ENCODE measurements at regions not wholly inside any gene's neighbourhood (a gene's known extent, or its start where the extent isn't known, plus 50 kb on each side); places are given as distances from the start of the nearest gene placed in this dataset.
"Not testable (repeated sequence)": the region's sequence is repeated elsewhere in the genome, so short reads cannot be mapped to it uniquely, and the experiment has no call there.

GRCh38 chr7:19290968-19291367 is 145.7 kb upstream of the FERD3L start:
- Histone ChIP-seq H3K4me3 (no peak overlapping the region), H3K27me3 (no peaks in the 10 kb centered on the region), H3K9me3 (no peaks in the 10 kb centered on the region), H3K4me1 (no peaks in the 10 kb centered on the region), H3K27ac (no peak overlapping the region), H3K36me3 (no peaks in the 10 kb centered on the region)
- no peak for DNase-seq
- intact Hi-C loops (cut with DNase I) = no loop called here
- FAIRE-seq = no peak
- ATAC-seq = no peak
- TF ChIP-seq CTCF (IDR thresholded peaks at IDR 0.05) = no peak

GRCh38 chr7:19290066-19290465 is 144.8 kb upstream of the FERD3L start:
- H3K9me3 ChIP-seq = no peaks in the 10 kb centered on the region
- TF ChIP-seq CTCF (IDR thresholded peaks at IDR 0.05) = no peak
- no peaks in the 10 kb centered on the region for H3K27me3 ChIP-seq
- intact Hi-C loops (cut with DNase I) = no loop called here
- H3K4me1 ChIP-seq = no peaks in the 10 kb centered on the region
- ATAC-seq (no peak), FAIRE-seq (no peak), DNase-seq (no peak)
- 53 to 67% methylated on average over 1 of the region's 1 CpG for WGBS, 2 donors
- H3K4me3 ChIP-seq = no peak overlapping the region
- H3K36me3 ChIP-seq = no peaks in the 10 kb centered on the region
- no peak overlapping the region for H3K27ac ChIP-seq

GRCh38 chr7:19284596-19285300 is 139.5 kb upstream of the FERD3L start:
- Histone ChIP-seq H3K27ac (no peak overlapping the region), H3K4me1 (no peaks in the 10 kb centered on the region), H3K4me3 (no peak overlapping the region), H3K36me3 (no peaks in the 10 kb centered on the region), H3K9me3 (no peaks in the 10 kb centered on the region), H3K27me3 (peaks cover 0 to 3% (median 0%) of the 10 kb centered on the region in 4 donors)
- no peak for TF ChIP-seq CTCF (IDR thresholded peaks at IDR 0.05)
- intact Hi-C loops (cut with DNase I) = no loop called here
- FAIRE-seq = no peak
- no peak for ATAC-seq
- 18 to 34% methylated on average over 3 of the region's 3 CpGs for WGBS, 2 donors
- DNase-seq = no peak

GRCh38 chr7:19284136-19284535 is 138.9 kb upstream of the FERD3L start:
- 33 to 35% methylated on average over 1 of the region's 1 CpG for WGBS, 2 donors
- no peaks in the 10 kb centered on the region for H3K9me3 ChIP-seq
- H3K4me1 ChIP-seq = no peaks in the 10 kb centered on the region
- H3K27ac ChIP-seq = no peak overlapping the region
- peaks cover 0 to 3% (median 0%) of the 10 kb centered on the region in 4 donors for H3K27me3 ChIP-seq
- DNase-seq (no peak), ATAC-seq (no peak), FAIRE-seq (no peak)
- no peak for TF ChIP-seq CTCF (IDR thresholded peaks at IDR 0.05)
- no peaks in the 10 kb centered on the region for H3K36me3 ChIP-seq
- intact Hi-C loops (cut with DNase I) = no loop called here
- H3K4me3 ChIP-seq = no peak overlapping the region

- TF ChIP-seq CTCF (IDR thresholded peaks at IDR 0.05) = no peak
- no peak for FAIRE-seq
- ATAC-seq = no peak
- H3K27ac ChIP-seq = no peak overlapping the region
- H3K27me3 ChIP-seq = no peaks in the 10 kb centered on the region
- H3K9me3 ChIP-seq = no peaks in the 10 kb centered on the region
- no peaks in the 10 kb centered on the region for H3K4me1 ChIP-seq
- H3K4me3 ChIP-seq = no peak overlapping the region
- intact Hi-C loops (cut with DNase I) = no loop called here
- no peak for DNase-seq
- H3K36me3 ChIP-seq = no peaks in the 10 kb centered on the region
These were observed 129.8 kb upstream of the FERD3L start for GRCh38 chr7:19275000-19275399.

- DNase-seq; H3K4me3 ChIP-seq; intact Hi-C loops (cut with DNase I); H3K9me3 ChIP-seq; H3K27ac ChIP-seq; H3K27me3 ChIP-seq; FAIRE-seq; H3K36me3 ChIP-seq; ATAC-seq; H3K4me1 ChIP-seq: not testable (repeated sequence)
- 74 to 87% methylated on average over 6 of the region's 6 CpGs for WGBS, 2 donors
These were observed 127.1 kb upstream of the FERD3L start for GRCh38 chr7:19272329-19272728.
